GM19463 (cell line): ENCODE measurements at regions not wholly inside any gene's neighbourhood (a gene's known extent, or its start where the extent isn't known, plus 50 kb on each side); places are given as distances from the start of the nearest gene placed in this dataset.

Experiments used
- ATAC-seq: cut with Tn5 transposase; IDR thresholded peaks from one replicate; pipeline ENCODE4 v1.9.1; 2021; ENCODE audit warnings: mild to moderate bottlenecking, moderate library complexity; ENCODE audit not compliant: unreplicated experiment

DNA sequence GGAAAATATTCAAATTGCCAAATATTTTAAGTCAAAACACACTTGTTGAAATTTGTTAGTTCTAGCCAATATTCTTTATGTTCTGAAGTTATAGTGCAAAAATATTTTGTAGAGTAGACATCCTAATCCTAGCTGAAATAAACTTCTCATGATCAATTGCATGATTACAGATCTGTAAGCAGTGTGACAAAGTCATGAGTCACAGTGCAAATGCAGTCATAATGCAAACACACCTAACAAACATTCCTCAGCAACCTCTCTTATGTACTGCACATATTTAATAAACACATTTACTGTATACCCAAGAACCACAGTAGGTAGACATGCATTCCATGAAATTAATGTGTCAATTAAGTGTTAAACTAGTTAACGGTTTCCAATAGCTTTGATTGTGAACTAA lies 1857.4 kb downstream of the NCAM2 start:
- no peak for ATAC-seq

DNA sequence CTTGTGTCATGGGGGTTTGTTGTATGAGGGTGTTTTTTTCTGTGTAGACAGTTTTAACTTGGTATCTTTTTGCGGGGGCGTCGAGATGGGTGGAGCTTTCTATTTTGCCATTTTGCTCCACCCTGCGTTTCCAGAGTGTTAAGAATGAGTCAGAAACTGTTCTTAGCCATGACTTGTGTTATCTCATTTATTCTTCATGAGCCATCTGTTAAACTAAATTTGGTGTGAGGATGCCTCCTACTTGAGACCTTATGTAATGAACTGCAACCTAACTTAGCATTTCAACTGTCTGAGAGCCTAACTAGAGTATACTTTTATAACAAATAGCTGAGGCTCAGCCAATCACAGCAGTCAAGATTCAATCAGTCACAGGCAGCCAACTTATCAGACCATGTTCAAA lies 1873.5 kb downstream of the NCAM2 start:
- no peak for ATAC-seq

DNA sequence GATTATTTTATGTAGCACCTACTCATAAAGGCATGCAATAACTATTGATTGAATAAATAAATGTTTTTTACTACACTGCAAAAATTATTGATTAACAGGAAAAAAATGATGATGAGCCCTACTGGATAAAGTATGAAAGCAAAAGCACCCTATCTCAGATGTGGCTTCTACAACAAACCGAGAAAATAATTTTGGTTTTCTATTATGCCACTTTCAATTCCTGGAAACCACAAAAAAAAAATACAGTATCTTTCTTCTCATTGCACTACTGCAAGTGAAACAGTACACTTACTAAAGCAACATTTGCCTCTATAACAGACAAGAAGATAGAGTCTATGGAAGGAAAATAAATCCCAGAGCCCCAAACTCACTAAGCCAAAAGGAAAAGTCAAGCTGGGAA lies 1882.4 kb downstream of the NCAM2 start:
- ATAC-seq, result no peak

DNA sequence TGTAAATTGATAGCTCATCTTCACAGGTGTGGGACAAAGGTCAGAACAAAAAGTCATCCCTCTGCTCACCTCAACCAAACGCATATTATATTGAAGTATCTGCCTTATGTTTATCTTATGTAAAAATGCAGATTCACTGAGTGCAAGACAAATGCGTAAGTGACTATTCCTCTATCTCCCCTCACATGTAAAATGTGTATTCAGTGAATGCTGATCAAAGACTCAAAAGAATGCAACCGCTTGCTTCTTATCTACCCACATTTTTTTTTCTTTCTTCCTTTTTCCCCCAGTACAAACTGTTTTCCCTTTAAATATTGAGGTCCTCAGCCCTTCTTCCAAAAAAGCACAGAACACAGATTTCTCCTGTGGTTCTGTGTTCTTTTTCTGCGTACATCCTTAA lies 1882.9 kb downstream of the NCAM2 start:
- no peak for ATAC-seq

DNA sequence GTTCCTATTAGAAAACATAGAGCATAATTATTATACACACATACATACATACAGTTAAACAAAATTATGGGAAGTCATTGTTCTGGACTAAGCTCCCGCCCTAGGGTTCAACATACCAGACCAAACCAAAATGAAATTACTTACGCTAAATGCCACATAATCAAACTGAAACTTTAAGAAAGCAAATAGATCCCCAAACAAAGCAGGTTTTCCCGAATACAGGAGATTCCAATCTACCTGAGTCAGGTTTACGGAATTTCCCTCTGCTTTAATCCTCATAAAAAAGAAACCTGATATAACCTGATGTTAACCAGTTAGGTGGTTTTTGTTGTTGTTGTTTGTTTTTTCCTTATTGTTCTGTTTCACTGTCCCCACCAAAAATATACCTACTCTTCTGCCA lies 1886.9 kb downstream of the NCAM2 start:
- ATAC-seq, result no peak

DNA sequence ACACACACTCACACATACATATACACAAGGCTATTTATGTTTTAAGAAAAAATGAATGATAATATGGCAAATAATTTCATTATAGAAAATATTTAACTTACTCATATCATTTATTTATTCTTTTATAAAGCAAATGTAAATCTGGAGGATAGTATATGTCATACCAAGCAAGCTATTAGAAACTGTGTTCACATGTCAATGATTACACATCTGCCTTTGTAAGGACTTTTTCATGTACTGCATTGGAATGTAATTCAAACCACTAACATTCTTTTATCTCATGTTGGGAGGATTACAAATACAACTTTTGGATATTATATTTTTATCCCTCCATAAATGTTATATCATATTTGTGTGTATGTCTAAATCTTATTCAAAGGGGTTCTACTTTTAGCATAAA lies 1887.4 kb downstream of the NCAM2 start:
- ATAC-seq, result no peak

DNA sequence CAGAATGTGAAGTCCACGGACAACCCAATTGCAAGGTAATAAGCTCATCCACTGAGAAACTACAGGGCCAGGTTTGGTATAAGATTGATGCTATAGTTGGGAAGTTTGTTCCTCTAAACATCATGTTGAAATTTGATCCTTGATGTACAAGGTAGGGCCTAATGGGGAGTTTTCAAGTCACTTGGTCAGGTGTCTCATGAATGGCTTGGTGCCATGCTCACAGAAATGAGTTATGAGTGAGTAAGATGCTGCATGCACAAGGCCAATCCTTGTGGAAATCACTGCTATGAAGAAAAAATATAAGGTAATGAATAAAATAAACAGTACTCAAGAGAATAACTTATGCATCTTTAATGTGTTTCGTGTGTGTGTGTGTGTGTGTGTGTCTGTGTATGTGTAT lies 1891.2 kb downstream of the NCAM2 start:
- no peak for ATAC-seq

DNA sequence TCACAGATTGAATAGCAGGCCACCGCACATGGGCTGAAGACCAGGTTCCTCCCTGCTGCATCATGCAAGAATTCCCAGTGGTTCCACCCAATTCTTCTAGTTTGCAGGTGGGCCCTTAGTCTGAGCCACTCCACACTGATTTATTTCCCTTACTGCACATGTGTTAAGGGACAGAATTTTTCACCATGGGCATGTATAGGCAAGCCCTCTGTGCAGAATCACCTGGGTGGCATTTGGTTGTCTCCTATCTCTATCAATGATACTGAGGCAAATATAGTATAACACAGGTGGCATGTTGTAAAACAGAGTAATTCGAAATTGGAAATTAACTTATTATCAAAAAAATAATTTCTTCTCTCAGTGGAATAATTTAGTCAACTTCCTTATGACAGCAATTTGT lies 1892.4 kb downstream of the NCAM2 start:
- no peak for ATAC-seq

DNA sequence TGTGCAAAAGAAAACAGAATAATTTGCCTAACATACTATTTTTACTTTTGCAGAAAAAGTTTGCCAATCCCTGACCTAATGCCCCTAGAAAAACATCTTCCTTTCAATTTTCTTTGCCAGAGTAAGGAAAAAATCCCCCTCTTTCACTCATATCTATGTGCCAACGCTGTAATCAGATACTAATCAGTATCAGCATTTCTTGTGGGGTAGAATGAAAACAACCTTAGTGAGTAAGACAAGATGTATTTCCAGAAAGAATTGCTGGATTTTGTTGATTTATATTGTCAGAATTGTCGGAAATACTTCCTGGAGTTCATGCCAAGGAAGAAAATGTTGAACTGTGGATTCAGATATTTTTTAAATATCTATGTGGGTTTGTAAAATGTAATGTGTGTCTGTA lies 1893.8 kb downstream of the NCAM2 start:
- no peak for ATAC-seq

DNA sequence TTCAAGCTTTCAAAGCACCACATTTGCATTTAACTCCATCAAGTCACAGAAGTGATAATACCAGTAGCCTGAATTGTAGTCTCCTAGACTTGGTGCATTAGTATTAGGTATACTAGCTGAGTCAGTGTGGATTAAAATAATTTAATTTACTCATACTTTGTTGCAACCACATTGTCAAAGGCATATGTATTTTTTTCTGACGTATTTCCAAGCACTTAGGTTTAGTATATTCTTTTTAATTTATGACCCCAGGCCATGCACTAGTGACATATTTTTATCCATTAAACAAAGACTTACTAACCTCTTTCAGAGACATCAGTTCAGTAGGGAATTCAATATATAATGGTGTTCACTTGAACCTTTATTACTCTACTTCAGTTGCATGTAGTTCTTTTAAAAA lies 1894.5 kb downstream of the NCAM2 start:
- ATAC-seq, result no peak

DNA sequence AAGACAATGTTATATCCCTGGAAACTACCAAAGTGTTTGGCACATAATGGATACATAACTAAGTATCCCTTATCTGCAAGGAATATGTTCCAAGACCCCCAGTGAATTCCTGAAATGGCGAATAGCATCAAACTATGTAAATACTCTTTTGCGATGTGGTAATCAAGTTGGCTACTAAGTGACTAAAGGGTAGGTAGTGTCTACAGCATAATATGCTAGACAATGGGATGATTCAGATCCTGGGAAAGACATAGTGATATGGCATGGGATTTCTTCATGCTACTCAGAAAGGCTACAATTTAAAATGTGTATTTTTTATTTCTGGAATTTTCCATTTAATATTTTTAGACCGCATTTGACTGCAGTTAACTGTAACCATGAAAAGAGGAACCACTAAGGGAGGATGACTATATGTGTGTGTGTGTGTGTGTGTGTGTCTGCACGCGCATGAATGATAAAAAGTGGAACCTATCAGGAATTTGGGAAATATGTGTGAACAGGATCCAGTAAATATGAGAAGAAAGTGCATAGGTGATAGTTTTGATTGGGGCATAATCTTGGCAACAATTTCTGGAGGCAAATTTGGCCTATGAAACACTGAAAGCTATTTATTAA lies 1899.9 kb downstream of the NCAM2 start:
- ATAC-seq, result no peak

DNA sequence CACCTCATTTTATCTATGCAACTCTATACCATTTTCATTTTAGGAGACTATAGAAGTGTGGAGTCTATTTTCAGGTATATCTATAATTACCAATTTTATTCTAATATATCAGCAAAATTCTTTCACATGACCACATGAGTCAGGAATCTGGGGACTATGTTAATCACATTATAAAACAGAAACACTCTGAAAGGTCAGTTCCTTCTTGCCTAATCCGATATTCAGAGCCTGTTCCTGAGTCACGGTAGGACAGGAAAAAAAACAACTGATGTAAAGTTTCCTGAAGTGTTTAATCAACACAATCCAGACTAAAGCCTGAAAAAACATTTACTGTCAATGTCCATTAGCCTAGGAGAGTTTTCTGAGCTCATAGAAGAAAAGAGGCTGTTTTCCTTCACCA lies 1902.3 kb downstream of the NCAM2 start:
- ATAC-seq, result no peak

DNA sequence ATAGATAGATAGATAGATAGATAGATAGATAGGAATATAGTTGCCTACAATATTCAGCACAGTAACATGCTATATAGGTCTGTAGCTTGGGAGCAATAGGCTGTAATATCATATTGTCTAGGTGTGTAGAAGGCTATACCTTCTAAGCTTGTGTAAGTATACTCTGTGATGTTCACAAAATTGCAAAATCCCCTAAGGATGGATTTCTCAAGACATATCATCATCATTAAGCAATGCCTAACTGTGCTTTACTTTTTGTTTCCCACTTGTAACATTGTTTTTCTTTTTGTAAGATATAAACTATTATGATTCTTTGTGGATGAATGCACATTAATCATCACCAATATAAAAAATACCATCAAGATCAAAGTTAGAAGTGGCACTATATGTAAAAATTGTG lies 1905.6 kb downstream of the NCAM2 start:
- no peak for ATAC-seq

DNA sequence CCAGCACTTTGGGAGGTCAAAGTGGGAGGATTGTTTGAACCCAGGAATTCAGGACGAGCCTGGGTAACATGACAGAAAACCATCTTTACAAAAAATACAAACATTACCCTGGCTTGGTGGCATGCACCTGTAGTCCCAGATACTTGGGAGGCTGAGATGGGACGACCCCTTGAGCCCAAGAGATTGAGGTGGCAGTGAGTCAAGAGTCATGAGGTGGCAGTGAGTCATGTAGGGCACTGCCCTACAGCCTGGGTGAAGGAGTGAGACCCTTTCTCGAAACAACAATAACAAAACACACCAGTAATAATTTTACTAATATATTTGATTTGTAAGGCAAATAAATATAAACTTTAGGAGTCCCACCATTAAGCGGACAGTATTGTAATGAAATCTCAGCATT lies 1906.2 kb downstream of the NCAM2 start:
- ATAC-seq, result no peak

DNA sequence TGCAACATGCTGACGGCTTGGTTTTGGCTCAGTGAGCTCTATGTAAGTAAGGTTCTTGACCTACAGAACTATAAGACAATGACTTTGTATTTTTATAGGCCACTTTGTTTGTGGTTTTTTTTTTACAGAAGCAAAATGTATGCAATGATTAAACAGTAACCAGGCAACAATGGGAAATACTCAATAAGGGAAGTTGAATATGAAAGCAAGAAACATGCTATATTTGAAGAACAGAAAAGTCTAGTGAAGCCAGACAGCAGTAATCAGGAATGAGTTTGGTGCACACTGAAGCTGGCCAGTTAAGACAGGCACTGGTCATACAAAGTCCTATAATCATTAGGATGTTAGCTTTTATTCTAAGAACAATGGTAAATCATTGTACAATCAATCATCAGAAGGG lies 1926.8 kb downstream of the NCAM2 start:
- ATAC-seq, result no peak

DNA sequence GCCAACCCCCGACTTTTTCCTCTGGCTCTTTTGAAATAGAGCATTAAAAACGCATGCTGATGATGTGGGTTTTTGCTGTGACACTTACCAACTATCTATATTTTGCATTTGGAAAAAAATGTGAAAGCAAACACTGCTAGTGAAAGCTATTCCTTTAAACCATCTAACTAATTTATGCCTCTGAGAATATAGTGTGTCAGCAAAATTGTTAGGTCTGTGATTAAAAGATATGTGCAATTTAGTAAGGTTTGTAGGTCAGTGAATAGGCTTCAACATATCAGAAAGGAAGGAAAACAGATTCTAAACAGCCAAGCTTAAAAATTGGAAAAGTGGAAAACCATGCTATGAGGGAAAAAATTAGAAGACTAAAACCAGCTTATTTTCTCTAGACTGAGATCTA lies 1929.3 kb downstream of the NCAM2 start:
- no peak for ATAC-seq

DNA sequence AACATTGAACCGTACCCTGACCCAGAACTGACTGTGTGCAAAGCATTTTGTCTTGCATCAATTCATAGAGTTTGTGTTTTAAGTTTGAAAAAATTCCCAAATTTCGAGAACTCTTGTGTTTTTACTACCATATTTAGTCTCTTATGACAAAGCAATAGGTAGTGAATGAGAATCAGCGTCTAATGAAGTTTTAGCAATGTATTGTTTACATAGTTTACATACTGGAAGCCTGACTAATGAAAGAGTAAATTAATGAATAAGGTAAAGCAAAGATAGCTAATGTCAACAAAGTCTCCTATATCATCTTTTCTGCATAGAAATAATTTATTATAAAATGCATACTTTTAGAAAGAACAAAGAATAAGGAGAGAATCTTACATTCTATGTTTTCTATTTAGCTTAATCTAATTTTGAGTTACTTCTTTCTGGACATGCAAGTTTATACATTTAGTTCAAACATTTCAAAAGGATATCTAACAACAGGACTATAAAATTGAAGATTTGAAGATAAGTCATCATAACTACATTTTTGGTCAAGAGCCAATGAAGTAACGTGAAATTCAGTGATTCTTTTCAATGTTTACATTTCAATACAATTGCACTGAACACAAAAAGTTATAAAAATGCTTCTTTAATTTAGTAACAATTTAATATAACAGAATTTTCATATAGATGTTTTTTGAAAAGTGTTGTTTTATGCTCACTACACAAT lies 1943.7 kb downstream of the NCAM2 start:
- ATAC-seq, result no peak

DNA sequence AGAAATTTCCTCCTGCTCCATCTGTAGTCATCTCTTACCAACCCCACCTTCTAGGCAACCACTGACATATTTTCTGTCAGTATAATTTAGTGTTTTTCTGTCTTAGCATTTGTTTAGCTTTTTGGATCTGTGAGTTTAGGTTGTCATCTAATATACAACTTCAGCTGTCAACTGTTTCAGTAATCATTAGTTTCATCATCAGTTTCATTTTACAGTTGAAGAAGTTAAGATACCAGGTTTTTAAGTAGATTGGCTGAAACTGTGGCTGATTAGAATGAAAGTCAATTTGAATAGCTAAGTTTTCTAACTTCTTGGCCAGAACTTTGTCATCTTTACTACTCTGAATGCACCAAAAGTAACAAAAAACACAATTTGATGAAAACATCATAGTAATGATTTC lies 1957.3 kb downstream of the NCAM2 start:
- no peak for ATAC-seq

DNA sequence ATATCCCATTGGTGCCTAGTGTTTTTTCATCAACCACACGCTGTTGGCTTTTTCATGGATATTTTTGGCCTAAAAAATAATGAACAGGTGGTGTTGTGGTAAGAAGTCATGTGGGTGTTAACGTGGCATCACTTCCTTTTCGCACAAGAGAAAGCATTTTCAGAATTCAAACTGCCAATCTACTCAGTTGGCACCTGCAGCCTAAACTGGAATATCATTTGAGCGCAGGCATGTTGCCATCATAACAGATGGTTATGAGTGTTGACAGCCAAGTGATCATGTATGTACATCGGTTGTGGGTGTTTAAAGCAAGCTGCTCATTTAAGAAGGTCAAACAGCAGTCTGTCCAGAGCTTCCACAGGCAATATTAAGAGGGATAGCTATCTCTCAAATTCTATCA lies 1963.0 kb downstream of the NCAM2 start:
- ATAC-seq, result no peak

DNA sequence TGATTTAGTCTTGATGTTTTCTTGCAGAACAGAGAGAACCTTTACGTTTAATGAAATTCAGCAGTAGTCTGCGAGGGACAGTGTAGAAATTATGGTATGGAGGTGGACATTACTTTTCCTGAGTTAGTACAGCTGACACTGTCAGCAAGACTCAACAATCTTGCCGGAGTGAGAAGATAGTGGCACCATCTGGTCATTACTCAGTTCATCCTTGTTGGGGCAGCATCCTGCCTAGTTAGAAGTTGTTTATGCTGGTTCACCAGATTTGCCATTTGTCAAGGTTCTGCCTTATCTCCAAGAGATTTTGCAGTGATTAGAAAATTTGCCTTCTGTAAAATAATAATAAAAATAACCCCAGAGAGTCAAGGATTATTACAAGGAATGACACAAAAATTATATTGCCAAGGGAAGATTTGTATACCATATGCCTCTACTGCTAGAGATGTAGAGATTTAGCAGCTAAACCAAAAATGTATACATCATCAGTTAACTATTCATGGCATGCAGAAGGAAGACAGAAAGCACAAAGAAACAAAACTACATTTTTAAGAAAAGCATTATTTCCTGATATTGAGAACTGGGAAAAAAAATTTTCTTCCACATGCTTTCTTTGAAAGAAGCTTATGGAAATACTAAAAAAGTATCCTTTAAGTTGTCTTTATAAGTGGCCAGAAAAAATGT lies 1967.4 kb downstream of the NCAM2 start:
- no peak for ATAC-seq

DNA sequence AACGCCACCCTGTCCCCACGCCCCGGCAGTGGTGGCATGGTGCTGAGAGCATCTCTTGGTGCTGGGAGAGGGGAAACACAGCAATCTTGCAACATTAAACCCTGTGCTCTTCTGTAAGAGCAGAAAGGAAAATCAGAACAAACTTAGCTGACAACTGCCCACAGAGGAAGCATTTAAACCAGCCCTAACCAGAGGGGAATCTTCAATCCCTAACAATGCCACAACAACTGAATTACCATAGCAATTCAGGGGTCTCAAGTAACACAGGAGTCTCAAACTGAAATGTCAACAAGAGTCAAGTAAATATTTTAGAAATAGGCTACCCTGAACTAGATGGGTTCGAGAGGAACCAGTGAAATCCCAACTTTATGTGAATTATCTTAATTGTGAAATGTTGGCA lies 1983.6 kb downstream of the NCAM2 start:
- no peak for ATAC-seq

DNA sequence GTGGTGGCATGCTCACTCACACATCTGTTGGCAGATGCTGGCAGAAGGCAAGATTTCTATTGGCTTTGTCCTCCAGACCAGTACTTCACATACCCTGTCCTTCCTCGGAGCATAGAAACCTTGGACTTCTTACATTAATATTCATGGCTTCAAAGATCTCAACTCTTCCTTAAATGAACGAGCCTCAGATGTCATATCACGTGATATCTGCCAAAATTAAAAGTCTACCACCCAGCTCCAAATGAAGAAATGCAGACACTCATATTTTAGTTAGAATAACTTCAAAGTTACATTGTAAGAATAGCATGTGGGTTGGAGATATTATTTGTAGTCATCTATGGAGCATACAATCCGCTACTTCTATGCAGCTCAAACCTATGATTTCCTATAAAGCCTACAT lies 1994.9 kb downstream of the NCAM2 start:
- ATAC-seq, result no peak
